IPS DF 6.9 (cell line): ENCODE measurements at regions not wholly inside any gene's neighbourhood (a gene's known extent, or its start where the extent isn't known, plus 50 kb on each side); places are given as distances from the start of the nearest gene placed in this dataset.

ENCODE experiments used
- DNase-seq: peaks from one replicate; pipeline ENCODE4 v3.0.0-alpha.2; 2013; ENCODE audit warnings: low read depth, low spot score
- H3K27ac ChIP-seq: one replicate; pipeline ENCODE4 v1.5.1; 2013; ENCODE audit warnings: low read length, control low read depth
- H3K27me3 ChIP-seq: 2 replicates; pipeline ENCODE4 v1.6.1; 2013; ENCODE audit warnings: mild to moderate bottlenecking, low read length; ENCODE audit not compliant: control insufficient read depth, insufficient read depth
- H3K36me3 ChIP-seq: 2 replicates; pipeline ENCODE4 v1.6.1; 2013; ENCODE audit warnings: low read length; ENCODE audit not compliant: control insufficient read depth, insufficient read depth
- H3K4me1 ChIP-seq: 2 replicates; pipeline ENCODE4 v1.6.1; 2013; ENCODE audit warnings: low read length; ENCODE audit not compliant: control insufficient read depth, insufficient read depth
- H3K4me3 ChIP-seq: 2 replicates; pipeline ENCODE4 v1.5.1; 2013; ENCODE audit warnings: mild to moderate bottlenecking, low read length
- H3K9me3 ChIP-seq: 2 replicates; pipeline ENCODE4 v1.6.1; 2013; ENCODE audit warnings: low read length, inconsistent platforms; ENCODE audit not compliant: control insufficient read depth, insufficient read depth
- WGBS: extraction: QIAGEN DNeasy Blood & Tissue Kit; methylation state at CpG from one replicate; pipeline ENCODE4 v1.1.7; 2013; ENCODE audit warnings: mixed read lengths, missing lambda C conversion rate; ENCODE audit not compliant: insufficient read length, insufficient coverage; 5-methylcytosine and 5-hydroxymethylcytosine counted together

DNA sequence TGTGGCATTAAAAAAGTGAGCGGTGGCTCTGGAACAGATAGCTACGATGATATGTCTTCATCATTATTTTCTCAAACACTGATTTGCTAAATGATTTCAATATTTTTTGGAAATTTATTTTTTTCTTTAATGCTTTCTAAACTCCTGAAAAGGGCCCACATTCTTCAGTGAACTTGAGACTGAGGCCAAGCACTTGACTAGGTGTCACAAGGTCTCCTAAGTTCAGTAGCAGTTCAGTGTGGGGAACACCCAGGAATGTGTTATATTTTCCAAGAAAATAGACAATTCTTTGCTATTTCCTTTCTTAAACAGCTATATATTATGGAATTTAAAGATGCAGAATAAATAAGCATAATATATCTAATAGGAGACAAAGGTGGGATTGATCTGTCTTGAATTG lies 850.9 kb downstream of the USP25 start:
- Histone ChIP-seq H3K9me3 (no peaks in the 10 kb centered on the region), H3K36me3 (no peaks in the 10 kb centered on the region), H3K27me3 (no peaks in the 10 kb centered on the region), H3K4me3 (no peak overlapping the region), H3K4me1 (no peaks in the 10 kb centered on the region; the same call in 1 of the 2 replicates), H3K27ac (no peak overlapping the region)
- WGBS = no CpG with 5 or more reads among the region's 2 CpGs
- DNase-seq = no peak

DNA sequence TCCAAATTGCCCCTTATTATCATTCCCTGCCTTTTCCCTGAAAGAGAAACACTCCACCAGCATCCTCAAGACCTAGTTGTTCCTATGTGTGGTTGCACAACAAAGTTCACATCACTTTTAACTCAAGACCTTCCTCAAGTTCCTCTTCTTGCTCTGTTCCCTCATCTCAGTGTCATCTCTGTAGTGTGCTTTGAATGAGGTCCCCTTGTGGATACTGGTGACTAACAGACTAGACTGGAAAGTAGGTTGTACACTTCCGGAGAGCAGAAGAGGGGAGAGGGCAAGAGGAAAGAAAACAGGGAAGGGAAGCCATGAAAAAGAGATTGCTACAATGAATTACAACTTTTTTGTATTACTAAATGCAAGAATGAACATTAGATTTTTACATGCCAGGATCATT lies 853.8 kb downstream of the USP25 start:
- no peaks in the 10 kb centered on the region for H3K9me3 ChIP-seq
- 0 out of 2 replicates have a peak, but pooled peaks cover 3% of the 10 kb centered on the region for H3K4me1 ChIP-seq
- H3K27me3 ChIP-seq = no peaks in the 10 kb centered on the region
- no peaks in the 10 kb centered on the region for H3K36me3 ChIP-seq
- WGBS = no CpG with 5 or more reads among the region's 1 CpG
- H3K27ac ChIP-seq = no peak overlapping the region
- DNase-seq = no peak
- no peak overlapping the region for H3K4me3 ChIP-seq

DNA sequence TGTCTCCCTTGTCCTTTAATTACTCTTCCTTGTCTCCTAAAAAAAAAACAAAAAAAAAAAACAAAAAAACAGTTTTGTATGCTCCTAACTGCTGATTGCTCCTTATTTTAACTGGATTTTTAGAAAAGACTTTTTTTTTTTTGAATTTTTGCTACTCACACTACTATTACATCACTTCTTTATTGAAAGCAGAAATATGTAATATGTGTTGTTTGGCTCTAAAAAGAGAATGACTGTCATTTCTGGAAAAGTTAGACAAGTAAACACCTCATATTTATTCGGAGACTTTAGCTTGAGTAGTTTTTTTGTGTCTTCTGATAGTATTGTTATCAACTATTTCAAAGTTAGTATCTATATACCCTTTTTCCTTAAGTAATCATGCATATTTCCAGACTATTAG lies 855.0 kb downstream of the USP25 start:
- no CpG with 5 or more reads among the region's 1 CpG for WGBS
- Histone ChIP-seq H3K27ac (no peak overlapping the region), H3K36me3 (no peaks in the 10 kb centered on the region), H3K27me3 (no peaks in the 10 kb centered on the region), H3K9me3 (no peaks in the 10 kb centered on the region), H3K4me1 (0 out of 2 replicates have a peak, but pooled peaks cover 3% of the 10 kb centered on the region), H3K4me3 (no peak overlapping the region)
- DNase-seq = no peak

DNA sequence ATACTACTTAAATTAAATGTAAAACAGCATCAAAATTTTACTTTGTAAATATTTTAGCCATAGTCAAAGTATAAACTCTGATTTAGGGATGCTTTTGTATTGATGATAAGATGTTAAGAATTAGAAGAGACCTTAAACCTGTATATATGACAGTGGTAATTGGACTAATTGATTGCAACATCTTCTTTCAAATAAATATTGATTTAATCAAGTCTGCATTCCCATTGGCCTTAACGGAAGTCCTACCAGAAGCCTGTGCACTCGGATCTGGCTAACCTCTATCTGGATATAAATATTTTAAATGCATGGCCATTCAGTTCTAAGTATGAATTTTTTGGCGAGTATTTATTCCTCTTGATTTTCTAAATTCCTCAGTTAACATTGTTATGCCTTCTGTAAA lies 856.1 kb downstream of the USP25 start:
- no peak overlapping the region for H3K27ac ChIP-seq
- no peak overlapping the region for H3K4me3 ChIP-seq
- H3K27me3 ChIP-seq = no peaks in the 10 kb centered on the region
- DNase-seq = no peak
- no peaks in the 10 kb centered on the region for H3K36me3 ChIP-seq
- no CpG with 5 or more reads among the region's 3 CpGs for WGBS
- H3K4me1 ChIP-seq = 0 out of 2 replicates have a peak, but pooled peaks cover 3% of the 10 kb centered on the region
- no peaks in the 10 kb centered on the region for H3K9me3 ChIP-seq

DNA sequence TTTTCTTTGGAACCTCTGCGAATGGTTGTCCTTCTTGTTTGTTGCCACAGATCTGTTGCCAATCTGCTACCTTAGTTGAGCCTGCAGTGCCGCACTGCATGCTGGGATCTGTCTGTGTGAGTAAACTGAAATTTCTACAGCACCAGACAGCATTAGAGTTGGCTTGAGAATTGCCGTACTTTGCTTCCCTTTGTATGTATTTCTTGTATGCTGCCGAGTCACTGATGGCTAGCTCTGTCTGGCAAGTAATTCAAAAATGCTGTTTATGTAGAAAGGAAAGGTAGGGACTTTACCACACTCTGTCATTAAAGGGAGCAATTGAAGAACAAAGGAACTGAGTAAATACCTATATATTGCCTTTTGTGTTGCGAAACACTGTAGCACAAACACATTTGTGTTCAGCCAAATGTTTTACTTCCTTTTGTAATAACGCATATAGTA lies 857.4 kb downstream of the USP25 start:
- no peak for DNase-seq
- WGBS = no CpG with 5 or more reads among the region's 6 CpGs
- Histone ChIP-seq H3K4me3 (no peak overlapping the region), H3K36me3 (no peaks in the 10 kb centered on the region), H3K4me1 (0 out of 2 replicates have a peak, but pooled peaks cover 3% of the 10 kb centered on the region), H3K9me3 (no peaks in the 10 kb centered on the region), H3K27ac (no peak overlapping the region), H3K27me3 (no peaks in the 10 kb centered on the region)

DNA sequence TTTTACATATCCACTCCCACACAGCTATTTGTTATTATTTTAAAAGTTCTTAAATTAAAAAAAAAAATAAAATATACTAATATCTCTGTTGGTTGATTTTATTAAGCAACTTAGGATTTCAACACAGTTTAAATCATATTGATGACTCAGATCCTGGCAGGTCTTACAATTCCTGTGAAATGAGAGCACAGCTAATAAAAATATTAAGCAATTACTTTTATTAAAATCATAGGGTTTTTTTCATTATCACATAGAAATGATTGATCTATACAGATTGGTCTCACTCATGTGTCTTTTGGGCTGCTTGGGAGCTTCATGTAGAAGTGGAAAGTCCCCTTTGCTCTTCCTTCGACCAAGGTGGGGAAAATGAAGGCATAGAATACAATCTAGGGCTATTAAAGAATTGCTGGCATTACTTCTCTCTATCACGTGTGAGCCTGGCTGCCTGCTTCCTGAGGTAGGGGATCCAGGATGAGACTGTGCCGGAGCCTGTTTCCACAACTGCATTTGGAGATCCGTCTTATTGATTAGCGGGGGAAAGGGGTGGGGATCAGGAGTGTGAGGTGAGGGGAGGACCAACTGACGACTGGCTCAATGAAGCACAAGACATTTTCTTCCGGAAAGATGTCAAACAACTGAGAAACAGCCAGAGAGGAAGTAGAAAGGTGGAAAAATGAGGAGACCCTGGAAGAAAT lies 858.0 kb downstream of the USP25 start:
- Histone ChIP-seq H3K4me1 (0 out of 2 replicates have a peak, but pooled peaks cover 3% of the 10 kb centered on the region), H3K27ac (no peak overlapping the region), H3K9me3 (no peaks in the 10 kb centered on the region), H3K36me3 (no peaks in the 10 kb centered on the region), H3K27me3 (no peaks in the 10 kb centered on the region), H3K4me3 (no peak overlapping the region)
- DNase-seq = no peak
- no CpG with 5 or more reads among the region's 7 CpGs for WGBS

DNA sequence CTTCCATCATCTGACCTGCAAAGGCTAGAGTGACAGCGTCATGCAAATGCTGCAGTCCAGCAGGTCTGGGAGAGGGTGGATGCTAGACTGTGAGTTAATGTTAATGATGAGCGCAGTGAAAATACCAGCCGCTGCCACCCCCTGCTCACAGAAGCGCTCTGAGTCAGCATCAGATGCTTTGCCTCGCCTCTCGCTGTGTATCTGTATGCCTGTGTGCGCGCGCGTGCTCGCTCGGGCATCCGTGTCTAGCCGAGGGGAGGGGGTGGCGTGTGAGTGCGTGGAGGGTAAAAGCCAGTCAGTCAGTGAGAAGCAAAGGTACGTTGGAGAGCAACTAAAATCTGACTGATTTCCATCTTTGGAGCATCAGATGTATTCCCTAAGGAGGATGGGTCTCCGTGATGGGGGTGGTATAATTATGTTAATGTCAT lies 858.7 kb downstream of the USP25 start:
- Histone ChIP-seq H3K4me3 (no peak overlapping the region; the same call in 1 of the 2 replicates), H3K36me3 (no peaks in the 10 kb centered on the region)
- WGBS = no CpG with 5 or more reads among the region's 18 CpGs

DNA sequence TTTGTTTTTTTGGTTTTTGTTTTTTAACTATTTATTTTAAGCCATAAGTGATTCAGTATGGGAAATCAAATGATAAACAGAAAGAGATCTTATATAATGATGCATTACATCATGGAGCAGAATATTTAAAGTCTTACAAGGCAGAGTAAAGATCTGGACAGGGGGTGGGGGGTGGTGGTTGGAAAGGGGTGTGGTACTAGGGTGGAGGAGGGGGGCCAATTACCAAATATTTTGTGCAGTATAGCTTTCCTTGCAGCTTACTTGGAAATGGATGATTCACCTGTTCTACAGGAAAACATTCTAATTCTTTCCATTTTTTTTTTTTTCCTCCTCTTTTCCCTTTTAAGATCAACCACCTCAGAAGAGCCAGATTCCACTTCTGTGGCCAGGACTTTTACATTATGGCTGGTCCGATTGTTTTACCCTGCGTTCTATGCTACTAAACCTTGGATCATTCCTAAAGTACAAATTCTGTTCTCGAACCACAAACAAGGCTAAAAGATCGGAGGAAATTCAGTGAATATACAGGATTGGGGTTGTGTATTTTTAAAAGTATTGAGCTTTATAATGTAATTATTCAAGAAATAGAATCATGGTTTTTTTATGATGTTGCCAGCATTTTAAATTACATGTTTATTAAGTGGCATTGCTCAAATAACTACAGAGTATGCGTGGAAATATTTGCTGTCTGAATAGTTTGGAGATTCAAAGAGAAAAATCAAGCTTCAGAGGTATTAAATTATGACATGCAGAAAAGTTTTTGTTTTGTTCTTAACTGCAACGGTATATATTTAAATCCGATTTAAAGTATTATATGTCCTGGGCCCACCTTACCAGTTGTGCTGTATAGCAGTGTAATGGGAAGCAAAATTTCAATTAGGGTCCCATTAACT lies 859.5 kb downstream of the USP25 start:
- 0 out of 2 replicates have a peak, but pooled peaks cover 3% of the 10 kb centered on the region for H3K4me1 ChIP-seq
- H3K4me3 ChIP-seq = no peak overlapping the region
- WGBS = no CpG with 5 or more reads among the region's 7 CpGs
- no peak for DNase-seq
- H3K27me3 ChIP-seq = no peaks in the 10 kb centered on the region
- no peak overlapping the region for H3K27ac ChIP-seq
- H3K9me3 ChIP-seq = no peaks in the 10 kb centered on the region
- no peaks in the 10 kb centered on the region for H3K36me3 ChIP-seq

More for the DNA sequence above, 858.7 kb downstream of the USP25 start:
- H3K9me3 ChIP-seq = no peaks in the 10 kb centered on the region
- no peak overlapping the region for H3K27ac ChIP-seq
- no peak for DNase-seq
- H3K27me3 ChIP-seq = no peaks in the 10 kb centered on the region
- H3K4me1 ChIP-seq = 0 out of 2 replicates have a peak, but pooled peaks cover 3% of the 10 kb centered on the region

DNA sequence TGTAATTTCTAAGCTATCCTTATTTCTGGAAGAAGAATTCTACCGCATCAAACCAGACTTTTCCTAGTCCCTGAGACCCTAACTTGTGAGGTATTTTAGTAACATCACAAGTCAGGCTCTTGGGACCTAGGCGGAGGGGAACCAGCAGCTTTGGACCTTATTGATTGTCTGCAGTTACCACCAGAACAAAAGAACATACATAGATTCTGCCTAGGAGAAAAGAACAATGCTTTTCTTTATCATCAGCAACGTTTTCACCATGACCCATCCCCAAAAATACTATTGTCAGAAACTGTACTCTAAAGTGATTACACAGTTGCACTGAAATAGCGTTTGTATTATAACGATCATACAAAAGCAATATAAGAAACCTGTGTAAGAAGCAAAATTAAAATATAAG lies 860.4 kb downstream of the USP25 start:
- DNase-seq = no peak
- no peak overlapping the region for H3K4me3 ChIP-seq
- no CpG with 5 or more reads among the region's 5 CpGs for WGBS

DNA sequence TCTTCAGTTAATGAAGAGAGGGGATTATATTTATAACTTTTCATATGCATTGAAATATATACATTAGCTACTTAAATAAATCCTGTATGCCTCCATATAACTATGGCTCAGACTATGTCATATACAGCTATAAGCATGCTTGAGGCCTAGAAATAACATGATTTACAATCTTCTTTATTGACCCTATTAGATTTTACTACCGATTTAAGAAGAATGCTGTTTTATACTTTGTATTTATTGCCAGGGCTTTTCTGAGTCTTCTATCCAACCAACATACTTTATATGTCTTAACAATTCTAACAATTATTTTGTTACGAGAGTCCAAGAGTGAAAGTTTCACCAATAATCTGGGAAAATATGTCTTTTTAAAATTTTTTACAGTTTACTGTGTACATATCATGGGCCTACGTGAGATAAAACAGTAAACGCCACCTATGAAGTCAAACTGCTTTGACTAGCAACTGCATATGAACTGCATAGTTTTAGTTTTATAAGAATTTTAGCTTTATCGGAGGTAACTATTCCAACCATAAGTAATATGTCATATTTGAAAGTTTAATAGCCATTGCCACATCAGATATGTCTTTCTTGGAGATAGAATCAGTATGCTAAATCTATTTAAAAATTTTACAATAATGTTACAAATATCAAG lies 861.0 kb downstream of the USP25 start:
- Histone ChIP-seq H3K4me3 (no peak overlapping the region), H3K9me3 (no peaks in the 10 kb centered on the region), H3K27me3 (no peaks in the 10 kb centered on the region), H3K27ac (no peak overlapping the region), H3K36me3 (no peaks in the 10 kb centered on the region), H3K4me1 (0 out of 2 replicates have a peak, but pooled peaks cover 3% of the 10 kb centered on the region)
- no peak for DNase-seq
- whole genome bisulfite sequencing = no CpG with 5 or more reads among the region's 5 CpGs

More for the DNA sequence above, 860.4 kb downstream of the USP25 start:
- Histone ChIP-seq H3K27me3 (no peaks in the 10 kb centered on the region), H3K9me3 (no peaks in the 10 kb centered on the region), H3K27ac (no peak overlapping the region), H3K36me3 (no peaks in the 10 kb centered on the region), H3K4me1 (0 out of 2 replicates have a peak, but pooled peaks cover 3% of the 10 kb centered on the region)
